ENCODE measurements at regions not wholly inside any gene's neighbourhood (a gene's known extent, or its start where the extent isn't known, plus 50 kb on each side); places are given as distances from the start of the nearest gene placed in this dataset.
"Not testable (repeated sequence)": the region's sequence is repeated elsewhere in the genome, so short reads cannot be mapped to it uniquely, and the experiment has no call there.

- in situ Hi-C loops (cut with MboI; ENCODE audit: low sequenced_read_pairs in 4 of 4), result no loop called here
- no peak for TF ChIP-seq POLR2A (IDR thresholded peaks at IDR 0.05)
- TF ChIP-seq CTCF (IDR thresholded peaks at IDR 0.05 in 4 of 5, conservative IDR thresholded peaks at IDR 0.05 in 1 of 5), result no peak
- intact Hi-C loops (cut with DNase I; ENCODE audit: low total_unique reads), result no loop called here
- Histone ChIP-seq H3K4me1 (no peaks in the 10 kb centered on the region), H3K36me3 (no peaks in the 10 kb centered on the region), H3K27me3 (no peaks in the 10 kb centered on the region), H3K4me3 (no peak overlapping the region), H3K9me3 (no peaks in the 10 kb centered on the region), H3K27ac (no peak overlapping the region)
- ATAC-seq (no peak), DNase-seq (no peak)
These were observed 76.3 kb upstream of the TIAM1 start for GRCh38 chr21:31420354-31420753.

DNA sequence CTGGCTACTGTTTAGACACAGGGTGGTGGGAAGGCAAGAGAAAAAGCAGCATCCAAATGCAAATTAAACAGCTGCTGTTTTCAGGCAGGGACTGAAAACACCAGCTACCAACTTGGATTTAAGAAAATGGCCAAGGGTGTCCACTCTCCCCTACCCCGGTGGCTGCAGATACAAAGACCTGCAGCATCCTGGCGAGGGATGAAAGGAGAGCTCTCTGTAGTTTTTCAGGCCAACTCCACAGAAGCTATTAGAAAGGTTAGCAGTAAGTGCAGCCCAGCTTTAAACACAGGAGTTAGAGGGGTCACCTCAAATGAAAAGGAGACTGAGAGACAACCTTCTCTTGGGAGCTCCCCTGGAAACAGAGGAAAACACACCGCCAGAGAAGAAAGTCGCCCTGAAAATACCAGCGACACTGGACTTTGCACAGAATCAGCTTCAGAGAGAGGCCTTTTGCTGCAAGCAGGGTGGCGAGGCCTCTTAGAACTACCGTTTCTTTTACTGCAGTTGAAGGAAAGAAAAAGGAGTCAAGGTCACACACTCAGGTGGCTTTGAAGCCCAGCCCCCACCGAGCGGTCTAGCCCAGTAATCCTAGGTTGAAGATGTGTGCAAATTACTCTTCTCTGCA is 74.4 kb upstream of the TIAM1 start:
- no peak for ATAC-seq

DNA sequence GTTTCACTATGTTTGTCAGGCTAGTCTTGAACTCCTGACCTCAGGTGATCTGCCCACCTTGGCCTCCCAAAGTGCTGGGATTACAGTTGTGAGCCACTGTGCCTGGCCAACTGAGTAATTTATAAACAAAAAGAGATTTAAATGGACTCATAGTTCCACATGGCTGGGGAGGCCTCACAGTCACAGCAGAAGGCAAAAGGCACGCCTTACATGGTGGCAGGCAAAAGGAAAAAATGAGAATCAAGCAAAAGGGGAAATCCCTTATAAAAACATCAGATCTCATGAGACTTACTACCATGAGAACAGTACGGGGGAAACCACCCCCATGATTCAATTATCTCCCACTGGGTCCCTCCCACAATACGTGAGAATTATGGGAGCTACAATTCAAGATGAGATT is 73.2 kb upstream of the TIAM1 start:
- H3K4me1 ChIP-seq; DNase-seq; in situ Hi-C loops (cut with MboI; ENCODE audit: low sequenced_read_pairs in 4 of 4); H3K9me3 ChIP-seq; H3K36me3 ChIP-seq; H3K27ac ChIP-seq; H3K27me3 ChIP-seq; ATAC-seq; H3K4me3 ChIP-seq; intact Hi-C loops (cut with DNase I; ENCODE audit: low total_unique reads): not testable (repeated sequence)

More for the DNA sequence above, 74.4 kb upstream of the TIAM1 start:
- Histone ChIP-seq H3K36me3 (no peaks in the 10 kb centered on the region), H3K27ac (no peak overlapping the region), H3K9me3 (no peaks in the 10 kb centered on the region), H3K27me3 (no peaks in the 10 kb centered on the region), H3K4me1 (no peaks in the 10 kb centered on the region), H3K4me3 (no peak overlapping the region)
- intact Hi-C loops (cut with DNase I; ENCODE audit: low total_unique reads) (no loop called here), in situ Hi-C loops (cut with MboI; ENCODE audit: low sequenced_read_pairs in 4 of 4) (no loop called here)
- TF ChIP-seq CTCF (IDR thresholded peaks at IDR 0.05 in 4 of 5, conservative IDR thresholded peaks at IDR 0.05 in 1 of 5), result no peak
- TF ChIP-seq POLR2A (IDR thresholded peaks at IDR 0.05), result no peak
- no peak for DNase-seq

GRCh38 chr21:31416465-31416864 is 72.4 kb upstream of the TIAM1 start:
- in situ Hi-C loops (cut with MboI; ENCODE audit: low sequenced_read_pairs in 4 of 4), result no loop called here
- intact Hi-C loops (cut with DNase I; ENCODE audit: low total_unique reads), result no loop called here

More at GRCh38 chr21:31416465-31416864, 72.4 kb upstream of the TIAM1 start:
- TF ChIP-seq CTCF (IDR thresholded peaks at IDR 0.05 in 4 of 5, conservative IDR thresholded peaks at IDR 0.05 in 1 of 5) (no peak), POLR2A (IDR thresholded peaks at IDR 0.05) (no peak)
- no peak overlapping the region for H3K27ac ChIP-seq
- no peaks in the 10 kb centered on the region for H3K27me3 ChIP-seq
- no peaks in the 10 kb centered on the region for H3K4me1 ChIP-seq
- DNase-seq, result no peak
- no peak overlapping the region for H3K4me3 ChIP-seq
- H3K9me3 ChIP-seq, result no peaks in the 10 kb centered on the region
- no peak for ATAC-seq
- H3K36me3 ChIP-seq, result no peaks in the 10 kb centered on the region
